ENCODE measurements at regions not wholly inside any gene's neighbourhood (a gene's known extent, or its start where the extent isn't known, plus 50 kb on each side); places are given as distances from the start of the nearest gene placed in this dataset.

GRCh38 chr11:106451228-106451922, 373.9 kb downstream of the AASDHPPT start:
- TF ChIP-seq CTCF (IDR thresholded peaks at IDR 0.05) (no peak), POLR2A (IDR thresholded peaks at IDR 0.05) (no peak), POLR2AphosphoS5 (IDR thresholded peaks at IDR 0.05) (no peak)

Data from breast epithelium (tissue), 3 donors.